Right lung (tissue), 2 donors: ENCODE measurements at regions not wholly inside any gene's neighbourhood (a gene's known extent, or its start where the extent isn't known, plus 50 kb on each side); places are given as distances from the start of the nearest gene placed in this dataset.
"Not testable (repeated sequence)": the region's sequence is repeated elsewhere in the genome, so short reads cannot be mapped to it uniquely, and the experiment has no call there.

Source experiments
- DNase-seq, 2 donors: peaks; one replicate each; pipeline ENCODE4 v3.0.0-alpha.2; 2013

GRCh38 chr7:106345421-106346166, 60.8 kb upstream of the NAMPT start:
- no peak for DNase-seq

GRCh38 chr7:106344861-106345260, 60.1 kb upstream of the NAMPT start:
- DNase-seq, result no peak

- no peak for DNase-seq
Measured at GRCh38 chr7:106344211-106344610, 59.4 kb upstream of the NAMPT start.

- DNase-seq, result not testable (repeated sequence)
Measured at GRCh38 chr7:106342049-106342448, 57.3 kb upstream of the NAMPT start.

DNA sequence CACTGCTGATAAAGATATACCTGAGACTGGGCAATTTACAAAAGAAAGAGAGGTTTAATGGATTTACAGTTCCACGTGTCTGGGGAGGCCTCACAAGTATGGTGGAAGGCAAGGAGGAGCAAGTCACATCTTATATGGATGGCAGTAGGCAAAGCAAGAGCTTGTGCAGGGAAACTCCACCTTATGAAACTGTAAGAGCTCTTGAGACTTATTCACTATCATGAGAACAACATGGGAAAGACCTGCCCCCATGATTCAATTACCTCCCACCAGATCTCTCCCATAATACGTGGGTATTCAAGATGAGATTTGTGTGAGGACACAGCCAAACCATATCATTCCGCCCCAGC, 55.4 kb upstream of the NAMPT start:
- DNase-seq, result not testable (repeated sequence)

- no peak for DNase-seq
Measured at GRCh38 chr7:106339513-106340246, 54.9 kb upstream of the NAMPT start.

DNA sequence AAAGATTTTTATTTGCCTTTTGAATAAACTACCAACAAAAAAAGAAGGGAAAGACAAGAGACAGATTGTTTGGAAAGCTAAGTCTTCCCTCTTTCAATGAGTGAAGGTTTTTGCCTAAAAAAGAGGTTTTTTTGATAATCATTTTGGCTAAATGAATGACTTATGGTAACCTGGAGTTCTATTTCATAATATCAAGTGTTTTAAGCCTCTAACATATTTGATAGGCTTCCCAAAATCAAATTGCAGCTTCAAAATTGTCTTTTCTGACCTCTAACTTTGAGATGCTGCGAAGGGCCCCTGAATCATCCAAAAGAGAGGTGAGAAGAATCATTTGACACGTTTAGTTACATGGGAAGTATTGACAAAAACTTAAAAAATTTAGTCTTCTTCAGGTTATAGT, 53.0 kb upstream of the NAMPT start:
- DNase-seq, result no peak

- DNase-seq, result no peak
Measured at GRCh38 chr7:106335814-106336213, 51.0 kb upstream of the NAMPT start.
